ENCODE measurements at regions not wholly inside any gene's neighbourhood (a gene's known extent, or its start where the extent isn't known, plus 50 kb on each side); places are given as distances from the start of the nearest gene placed in this dataset.
"Not testable (repeated sequence)": the region's sequence is repeated elsewhere in the genome, so short reads cannot be mapped to it uniquely, and the experiment has no call there.

- DNase-seq (ENCODE audit: low read depth in 3 of 3): not testable (repeated sequence)
Observed at GRCh38 chr6:155866676-155867390, 411.2 kb upstream of the NOX3 start.

DNA sequence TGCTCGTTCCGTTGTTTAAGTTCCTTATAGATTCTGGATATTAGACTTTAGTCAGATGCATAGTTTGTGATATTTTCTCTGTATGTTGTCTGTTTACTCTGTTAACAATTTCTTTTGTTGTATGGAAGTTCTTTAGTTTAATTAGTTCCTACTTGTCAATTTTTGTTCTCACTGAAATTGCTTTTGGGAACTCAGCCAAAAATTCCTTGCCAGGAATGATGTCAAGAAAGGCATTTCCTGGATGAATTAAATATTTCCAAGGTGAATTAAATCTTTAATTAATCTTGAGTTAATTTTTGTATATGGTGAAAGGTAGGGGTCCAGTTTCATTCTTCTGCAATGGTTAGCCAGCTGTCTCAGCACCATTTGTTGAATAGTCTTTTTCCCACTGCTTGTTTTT, 406.2 kb upstream of the NOX3 start:
- DNase-seq (ENCODE audit: low read depth in 3 of 3): no peak

GRCh38 chr6:155858906-155859305, 403.3 kb upstream of the NOX3 start:
- not testable (repeated sequence) for DNase-seq (ENCODE audit: low read depth in 3 of 3)

GRCh38 chr6:155854787-155855186, 399.1 kb upstream of the NOX3 start:
- DNase-seq (ENCODE audit: low read depth in 3 of 3): no peak

- DNase-seq (ENCODE audit: low read depth in 3 of 3): no peak
Observed at GRCh38 chr6:155853011-155853410, 397.4 kb upstream of the NOX3 start.

DNA sequence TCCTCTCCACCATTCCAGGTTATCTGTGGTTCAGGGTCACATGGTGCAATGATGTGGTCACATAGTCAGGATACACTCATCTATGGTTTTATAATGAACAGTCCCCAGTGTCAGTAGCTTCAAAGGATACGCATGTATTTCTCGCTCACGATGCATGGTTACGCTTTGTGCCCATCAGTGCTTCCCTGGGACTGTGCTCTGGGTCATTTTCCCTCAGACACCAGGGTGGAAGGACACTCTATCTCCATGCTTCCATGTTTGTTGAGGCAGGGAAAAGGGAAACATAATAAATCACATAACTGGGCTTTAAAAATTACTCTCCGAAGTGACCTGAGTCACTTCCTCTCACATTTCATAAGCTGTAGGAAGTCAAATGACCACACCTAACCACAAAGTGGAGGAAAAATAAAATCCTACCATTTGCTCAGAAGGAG, 394.8 kb upstream of the NOX3 start:
- DNase-seq (ENCODE audit: low read depth in 3 of 3): no peak

DNA sequence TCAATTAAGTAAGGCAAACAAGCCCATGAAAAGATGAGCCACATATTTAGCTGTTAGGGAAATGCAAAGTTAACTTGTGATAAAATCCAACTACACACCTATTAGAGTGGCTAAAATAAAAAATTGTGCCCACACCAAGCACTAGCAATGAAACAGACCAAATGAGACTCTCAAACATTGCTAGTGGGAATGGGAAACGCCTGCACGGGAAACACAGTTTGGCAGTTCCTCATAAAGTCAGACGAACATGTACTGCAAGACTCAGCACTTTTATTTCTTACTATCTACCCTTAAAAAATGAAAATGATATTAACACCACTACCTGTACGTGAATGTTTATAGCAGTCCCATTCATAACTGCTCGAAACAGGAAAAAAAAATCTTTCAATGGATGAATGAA, 392.1 kb upstream of the NOX3 start:
- no peak for DNase-seq (ENCODE audit: low read depth in 3 of 3)

GRCh38 chr6:155837474-155837873, 381.8 kb upstream of the NOX3 start:
- no peak for DNase-seq (ENCODE audit: low read depth in 3 of 3)

GRCh38 chr6:155832596-155832995, 377.0 kb upstream of the NOX3 start:
- DNase-seq (ENCODE audit: low read depth in 3 of 3): no peak

DNA sequence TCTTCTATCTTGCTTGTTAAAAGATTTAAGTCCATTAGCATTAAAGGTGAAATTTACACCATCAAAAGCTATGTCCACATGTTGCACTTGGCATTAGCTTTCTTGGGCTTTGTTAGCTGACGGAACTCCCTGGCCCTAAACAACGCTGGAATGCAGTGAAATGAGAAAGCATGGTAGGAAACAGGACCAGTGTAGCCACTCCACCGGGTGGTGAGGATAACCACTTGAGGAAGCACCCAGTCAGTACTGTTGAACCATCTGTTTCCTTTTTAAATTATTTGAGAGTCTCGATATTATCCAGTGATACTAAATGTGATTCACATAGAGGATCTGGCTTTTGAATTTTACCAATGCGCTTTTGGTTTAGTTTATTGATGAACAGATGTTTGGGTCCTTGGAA, 374.9 kb upstream of the NOX3 start:
- DNase-seq (ENCODE audit: low read depth in 3 of 3): no peak

- DNase-seq (ENCODE audit: low read depth in 3 of 3): no peak
Observed at GRCh38 chr6:155829646-155830045, 374.0 kb upstream of the NOX3 start.

DNA sequence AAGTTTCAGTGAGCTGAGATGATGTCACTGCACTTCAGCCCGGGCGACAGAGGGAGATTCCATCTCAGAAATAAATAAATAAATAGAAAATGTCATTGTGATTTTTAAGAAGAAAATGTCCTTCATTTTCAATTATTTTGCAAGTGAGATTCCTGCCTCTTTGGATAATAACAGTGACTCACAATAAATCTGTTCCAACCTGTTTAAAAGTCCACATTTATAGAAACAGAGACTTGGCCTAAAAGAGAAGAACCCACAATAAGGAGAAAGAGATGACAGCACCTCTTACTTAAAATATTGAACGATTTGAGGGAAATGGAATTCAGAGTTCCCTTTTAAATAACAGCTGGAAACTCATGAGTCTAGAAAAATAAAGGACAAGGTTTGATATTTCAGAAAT, 373.4 kb upstream of the NOX3 start:
- no peak for DNase-seq (ENCODE audit: low read depth in 3 of 3)

- DNase-seq (ENCODE audit: low read depth in 3 of 3): no peak
Observed at GRCh38 chr6:155818698-155819097, 363.1 kb upstream of the NOX3 start.

GRCh38 chr6:155813548-155813947, 357.9 kb upstream of the NOX3 start:
- DNase-seq (ENCODE audit: low read depth in 3 of 3): no peak

DNA sequence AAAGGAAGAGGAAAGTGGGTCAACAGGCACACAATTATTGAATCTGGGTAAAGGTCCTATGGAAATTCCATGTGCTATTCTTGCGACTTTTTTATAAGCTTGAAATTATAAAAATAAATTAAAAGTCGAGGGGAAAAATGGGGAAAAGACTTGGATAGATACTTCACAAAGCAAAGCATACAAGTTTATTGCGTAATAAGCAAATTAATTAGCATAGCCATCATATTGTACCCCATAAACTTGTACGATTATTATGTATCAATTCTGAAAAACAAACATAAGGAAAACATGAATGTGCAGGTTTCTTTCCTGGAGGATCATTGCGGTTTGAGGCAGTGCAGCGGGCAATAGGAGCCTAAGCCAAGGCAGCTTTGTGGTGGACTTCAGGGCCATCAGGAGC, 351.6 kb upstream of the NOX3 start:
- no peak for DNase-seq (ENCODE audit: low read depth in 3 of 3)

DNA sequence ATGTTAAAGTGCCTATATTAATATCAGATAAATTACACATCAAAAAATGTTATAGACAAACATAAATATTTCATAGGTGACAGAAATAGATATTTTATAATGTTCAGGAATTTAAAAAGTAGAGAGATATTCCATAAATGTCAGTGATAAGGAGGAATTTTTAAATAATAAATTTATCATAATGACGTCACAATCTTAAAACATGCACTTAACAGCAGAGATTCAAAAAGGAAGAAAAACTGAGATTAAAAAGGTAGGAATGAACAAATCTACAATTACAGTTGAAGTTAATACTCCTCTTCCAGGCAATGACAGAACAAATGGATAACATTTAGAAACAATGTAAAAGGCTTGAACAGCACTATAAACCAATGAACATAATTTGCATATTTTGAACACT, 345.4 kb upstream of the NOX3 start:
- DNase-seq (ENCODE audit: low read depth in 3 of 3): no peak

DNA sequence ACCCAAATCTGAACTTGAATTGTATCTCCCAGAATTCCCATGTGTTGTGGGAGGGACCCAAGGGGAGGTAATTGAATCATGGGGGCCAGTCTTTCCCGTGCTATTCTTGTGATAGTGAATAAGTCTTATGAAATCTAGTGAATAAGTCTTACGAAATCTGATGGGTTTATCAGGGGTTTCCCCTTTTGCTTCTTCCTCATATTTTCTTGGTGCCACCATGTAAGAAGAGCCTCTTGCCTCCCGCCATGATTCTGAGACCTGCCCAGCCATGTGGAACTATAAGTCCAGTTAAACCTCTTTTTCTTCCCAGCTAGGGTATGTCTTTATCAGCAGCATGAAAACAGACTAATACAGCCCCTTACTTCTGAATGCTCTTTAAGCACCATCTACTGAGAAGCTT, 343.2 kb upstream of the NOX3 start:
- not testable (repeated sequence) for DNase-seq (ENCODE audit: low read depth in 3 of 3)

- DNase-seq (ENCODE audit: low read depth in 3 of 3): no peak
Observed at GRCh38 chr6:155795173-155795796, 339.6 kb upstream of the NOX3 start.

GRCh38 chr6:155791891-155792290, 336.3 kb upstream of the NOX3 start:
- DNase-seq (ENCODE audit: low read depth in 3 of 3): no peak

DNA sequence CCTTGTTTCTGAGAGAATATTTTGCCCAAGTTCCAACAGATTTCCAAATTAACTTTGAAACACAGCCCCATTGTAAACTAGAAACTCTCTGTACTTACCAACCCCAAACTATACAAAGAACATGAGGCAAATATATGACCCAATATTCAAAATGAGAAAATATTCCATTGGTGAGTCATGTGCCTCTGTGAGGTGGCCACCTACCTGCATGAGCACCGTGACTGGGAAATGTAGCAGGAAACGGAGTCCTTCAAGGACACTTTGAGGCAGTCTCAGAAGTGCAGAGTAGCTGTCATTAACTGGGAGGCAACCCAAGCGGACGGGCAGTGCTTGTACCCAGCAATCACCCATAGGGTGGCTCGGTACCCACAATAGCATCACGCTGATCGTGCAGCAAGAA, 335.5 kb upstream of the NOX3 start:
- no peak for DNase-seq (ENCODE audit: low read depth in 3 of 3)

GRCh38 chr6:155787168-155787567, 331.5 kb upstream of the NOX3 start:
- no peak for DNase-seq (ENCODE audit: low read depth in 3 of 3)

GRCh38 chr6:155786528-155786927, 330.9 kb upstream of the NOX3 start:
- DNase-seq (ENCODE audit: low read depth in 3 of 3): no peak

DNA sequence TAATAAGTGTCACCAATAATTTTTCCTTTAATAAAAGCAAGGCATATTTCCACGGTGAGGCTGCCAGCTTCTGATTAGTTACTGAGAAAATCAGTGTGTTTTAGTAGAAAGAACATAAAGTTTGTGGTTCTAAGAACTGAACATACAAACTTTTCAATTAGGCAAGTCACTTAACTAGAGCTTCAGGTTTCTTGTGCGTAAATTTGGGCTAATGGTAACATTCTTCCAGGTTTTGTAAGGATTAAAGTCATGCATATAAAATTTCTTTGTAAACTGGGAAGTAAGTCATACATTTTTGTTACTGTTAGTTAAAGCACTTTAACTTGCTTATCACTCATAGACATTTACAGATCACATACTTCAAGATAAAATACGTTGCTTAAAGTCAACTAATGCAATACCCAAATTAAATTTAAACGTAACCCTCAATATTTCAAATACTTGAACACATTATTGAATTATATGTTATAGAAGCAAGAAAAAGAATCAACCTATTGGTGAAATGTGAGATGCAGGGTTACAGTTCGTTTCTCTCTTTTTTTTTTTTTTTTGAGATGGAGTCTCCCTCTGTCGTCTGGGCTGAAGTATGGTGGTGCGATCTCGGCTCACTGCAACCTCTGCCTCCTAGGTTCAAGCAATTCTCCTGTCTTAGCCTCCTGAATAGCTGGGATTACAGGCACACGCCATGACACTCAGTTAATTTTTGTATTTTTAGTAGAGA, 327.3 kb upstream of the NOX3 start:
- DNase-seq (ENCODE audit: low read depth in 3 of 3): no peak
